ENCODE measurements at regions not wholly inside any gene's neighbourhood (a gene's known extent, or its start where the extent isn't known, plus 50 kb on each side); places are given as distances from the start of the nearest gene placed in this dataset.

- peak overlapping the region; percentile 28 for H3K4me2 ChIP-seq
- no peaks in the 10 kb centered on the region for H3K27me3 ChIP-seq
- H3K4me3 ChIP-seq, result no peak overlapping the region
- no peaks in the 10 kb centered on the region for H4K20me1 ChIP-seq
- no peak overlapping the region for H3K9ac ChIP-seq
- peaks cover 34% of the 10 kb centered on the region for H3K4me1 ChIP-seq
- H3K9me3 ChIP-seq, result no peaks in the 10 kb centered on the region; the same call in 1 of the 2 replicates
- no peak overlapping the region for H3K27ac ChIP-seq
- H3K36me3 ChIP-seq, result no peaks in the 10 kb centered on the region
- TF ChIP-seq Cebpa-rat (IDR thresholded peaks at IDR 0.05), result no peak
These were observed 174.7 kb downstream of the LPIN1 start for GRCh38 chr2:11920993-11921583.

GRCh38 chr2:11922294-11922693, 175.9 kb downstream of the LPIN1 start:
- H3K4me1 ChIP-seq, result peaks cover 34% of the 10 kb centered on the region
- no peak overlapping the region for H3K4me2 ChIP-seq
- H3K9ac ChIP-seq, result no peak overlapping the region
- no peak for TF ChIP-seq Cebpa-rat (IDR thresholded peaks at IDR 0.05)
- H3K36me3 ChIP-seq, result no peaks in the 10 kb centered on the region
- H4K20me1 ChIP-seq, result no peaks in the 10 kb centered on the region
- peaks cover 4% of the 10 kb centered on the region; the same call in 1 of the 2 replicates for H3K9me3 ChIP-seq
- no peaks in the 10 kb centered on the region for H3K27me3 ChIP-seq
- H3K27ac ChIP-seq, result no peak overlapping the region
- H3K4me3 ChIP-seq, result no peak overlapping the region

- Histone ChIP-seq H3K4me1 (peaks cover 34% of the 10 kb centered on the region), H3K36me3 (no peaks in the 10 kb centered on the region), H3K9ac (no peak overlapping the region), H4K20me1 (no peaks in the 10 kb centered on the region), H3K27ac (no peak overlapping the region), H3K4me3 (no peak overlapping the region), H3K4me2 (peak overlapping the region; percentile 0; the same call in 1 of the 2 replicates), H3K9me3 (peaks cover 4% of the 10 kb centered on the region; the same call in 1 of the 2 replicates), H3K27me3 (no peaks in the 10 kb centered on the region)
- no peak for TF ChIP-seq Cebpa-rat (IDR thresholded peaks at IDR 0.05)
These were observed 177.5 kb downstream of the LPIN1 start for GRCh38 chr2:11923935-11924334.

GRCh38 chr2:11925295-11926066, 179.0 kb downstream of the LPIN1 start:
- Histone ChIP-seq H3K9me3 (peaks cover 5% of the 10 kb centered on the region; the same call in 1 of the 2 replicates), H3K27me3 (no peaks in the 10 kb centered on the region), H3K27ac (no peak overlapping the region), H3K4me2 (no peak overlapping the region), H4K20me1 (no peaks in the 10 kb centered on the region), H3K4me1 (peaks cover 38% of the 10 kb centered on the region), H3K4me3 (no peak overlapping the region), H3K9ac (no peak overlapping the region), H3K36me3 (no peaks in the 10 kb centered on the region)
- no peak for TF ChIP-seq Cebpa-rat (IDR thresholded peaks at IDR 0.05)

GRCh38 chr2:11930211-11930761, 183.9 kb downstream of the LPIN1 start:
- Histone ChIP-seq H4K20me1 (no peaks in the 10 kb centered on the region), H3K9ac (no peak overlapping the region), H3K9me3 (peaks cover 31% of the 10 kb centered on the region), H3K4me2 (no peak overlapping the region), H3K27ac (no peak overlapping the region), H3K4me1 (peaks cover 19% of the 10 kb centered on the region), H3K36me3 (no peaks in the 10 kb centered on the region), H3K4me3 (no peak overlapping the region), H3K27me3 (no peaks in the 10 kb centered on the region)
- no peak for TF ChIP-seq Cebpa-rat (IDR thresholded peaks at IDR 0.05)

- peaks cover 19% of the 10 kb centered on the region for H3K4me1 ChIP-seq
- no peak for TF ChIP-seq Cebpa-rat (IDR thresholded peaks at IDR 0.05)
- no peak overlapping the region for H3K9ac ChIP-seq
- H3K9me3 ChIP-seq, result peaks cover 34% of the 10 kb centered on the region
- no peak overlapping the region for H3K4me2 ChIP-seq
- H3K27ac ChIP-seq, result no peak overlapping the region
- no peaks in the 10 kb centered on the region for H3K36me3 ChIP-seq
- H3K4me3 ChIP-seq, result no peak overlapping the region
- no peaks in the 10 kb centered on the region for H3K27me3 ChIP-seq
- H4K20me1 ChIP-seq, result no peaks in the 10 kb centered on the region
These were observed 185.6 kb downstream of the LPIN1 start for GRCh38 chr2:11932048-11932512.

- H3K9me3 ChIP-seq, result peaks cover 37% of the 10 kb centered on the region
- no peak overlapping the region for H3K4me2 ChIP-seq
- H3K27me3 ChIP-seq, result no peaks in the 10 kb centered on the region
- no peak overlapping the region for H3K27ac ChIP-seq
- no peaks in the 10 kb centered on the region for H3K36me3 ChIP-seq
- no peak for TF ChIP-seq Cebpa-rat (IDR thresholded peaks at IDR 0.05)
- H4K20me1 ChIP-seq, result no peaks in the 10 kb centered on the region
- no peak overlapping the region for H3K9ac ChIP-seq
- H3K4me1 ChIP-seq, result peaks cover 19% of the 10 kb centered on the region
- no peak overlapping the region for H3K4me3 ChIP-seq
These were observed 186.5 kb downstream of the LPIN1 start for GRCh38 chr2:11932962-11933361.

GRCh38 chr2:11933854-11934253, 187.4 kb downstream of the LPIN1 start:
- peaks cover 19% of the 10 kb centered on the region for H3K4me1 ChIP-seq
- H4K20me1 ChIP-seq, result no peaks in the 10 kb centered on the region
- no peak for TF ChIP-seq Cebpa-rat (IDR thresholded peaks at IDR 0.05)
- H3K4me3 ChIP-seq, result no peak overlapping the region
- no peaks in the 10 kb centered on the region for H3K36me3 ChIP-seq
- H3K4me2 ChIP-seq, result no peak overlapping the region
- no peaks in the 10 kb centered on the region for H3K27me3 ChIP-seq
- H3K9ac ChIP-seq, result no peak overlapping the region
- H3K27ac ChIP-seq, result no peak overlapping the region
- peaks cover 40% of the 10 kb centered on the region for H3K9me3 ChIP-seq

- H3K9me3 ChIP-seq, result peaks cover 38% of the 10 kb centered on the region
- H4K20me1 ChIP-seq, result no peaks in the 10 kb centered on the region
- no peak overlapping the region for H3K9ac ChIP-seq
- no peak for TF ChIP-seq Cebpa-rat (IDR thresholded peaks at IDR 0.05)
- H3K4me2 ChIP-seq, result no peak overlapping the region
- H3K4me1 ChIP-seq, result peaks cover 9% of the 10 kb centered on the region
- H3K4me3 ChIP-seq, result no peak overlapping the region
- H3K36me3 ChIP-seq, result no peaks in the 10 kb centered on the region
- H3K27me3 ChIP-seq, result no peaks in the 10 kb centered on the region
- H3K27ac ChIP-seq, result no peak overlapping the region
These were observed 190.3 kb downstream of the LPIN1 start for GRCh38 chr2:11936761-11937160.

GRCh38 chr2:11938196-11938595, 191.8 kb downstream of the LPIN1 start:
- H3K36me3 ChIP-seq, result no peaks in the 10 kb centered on the region
- H3K4me2 ChIP-seq, result no peak overlapping the region
- H3K9me3 ChIP-seq, result peaks cover 37% of the 10 kb centered on the region
- no peak overlapping the region for H3K9ac ChIP-seq
- H3K4me3 ChIP-seq, result no peak overlapping the region
- no peaks in the 10 kb centered on the region for H4K20me1 ChIP-seq
- no peak overlapping the region for H3K27ac ChIP-seq
- no peaks in the 10 kb centered on the region for H3K27me3 ChIP-seq
- no peak for TF ChIP-seq Cebpa-rat (IDR thresholded peaks at IDR 0.05)
- peaks cover 4% of the 10 kb centered on the region; the same call in 1 of the 2 replicates for H3K4me1 ChIP-seq
